Aorta (tissue), 5 donors: ENCODE measurements at regions not wholly inside any gene's neighbourhood (a gene's known extent, or its start where the extent isn't known, plus 50 kb on each side); places are given as distances from the start of the nearest gene placed in this dataset.
"Not testable (repeated sequence)": the region's sequence is repeated elsewhere in the genome, so short reads cannot be mapped to it uniquely, and the experiment has no call there.

Experiments used
- ATAC-seq: fragments of 200-7000 bp; cut with Tn5 transposase; one replicate; pipeline ENCODE4 v1.9.1; 2022; ENCODE audit warnings: moderate library complexity; ENCODE audit not compliant: low FRiP score
- DNase-seq, 2 donors: peaks; one replicate each; pipeline ENCODE4 v3.0.0-alpha.2; 2020
- H3K27ac ChIP-seq, 2 donors: one replicate each; pipeline ENCODE4 v1.5.1; 2013; ENCODE audit warnings: low read length in 2 of 2, mild to moderate bottlenecking in 2 of 2, moderate library complexity in 2 of 2, control low read depth in 1 of 2, inconsistent platforms in 1 of 2, low read depth in 1 of 2
- H3K27me3 ChIP-seq, 2 donors: one replicate each; pipeline ENCODE4 v1.6.1; 2013; ENCODE audit warnings: control low read depth in 1 of 2, low read length in 1 of 2, mild to moderate bottlenecking in 1 of 2, moderate library complexity in 1 of 2; ENCODE audit not compliant: insufficient read depth in 2 of 2, control insufficient read depth in 1 of 2
- H3K36me3 ChIP-seq, 2 donors: one replicate each; pipeline ENCODE4 v1.6.1; 2013; ENCODE audit warnings: control low read depth in 1 of 2, low read length in 1 of 2, mild to moderate bottlenecking in 1 of 2; ENCODE audit not compliant: insufficient read depth in 2 of 2, control insufficient read depth in 1 of 2
- H3K4me1 ChIP-seq, 2 donors: one replicate each; pipeline ENCODE4 v1.6.1; 2013; ENCODE audit warnings: low read length in 2 of 2, control low read depth in 1 of 2, mild to moderate bottlenecking in 1 of 2, moderate library complexity in 1 of 2; ENCODE audit not compliant: insufficient read depth in 2 of 2, control insufficient read depth in 1 of 2
- H3K4me3 ChIP-seq, 2 donors: one replicate each; pipeline ENCODE4 v1.5.1; 2013; ENCODE audit warnings: low read length in 2 of 2, control low read depth in 1 of 2, mild to moderate bottlenecking in 1 of 2
- H3K9me3 ChIP-seq: one replicate; pipeline ENCODE4 v1.6.1; 2013; ENCODE audit warnings: mild to moderate bottlenecking, low read length; ENCODE audit not compliant: control insufficient read depth
- WGBS, 2 donors: extraction: QIAGEN DNeasy Blood & Tissue Kit; methylation state at CpG; one replicate each; pipeline ENCODE4 v1.1.7; 2013; 5-methylcytosine and 5-hydroxymethylcytosine counted together
- intact Hi-C, 2 donors: fragments of 100-400 bp; cut with DNase I; formaldehyde crosslinking; loops; one replicate each; pipeline versions ENCODE4 v1.14.2 to v1.15.0; 2022
- donor health status: healthy with polysubstance abuse.
- donor health status: Bipolar disorder and iron deficiency.
- donor health status: DM: no; HTN: no; CAD: no.
- donor health status: DM: no; HTN: no; CAD: no.
- donor health status: DM: yes; HTN: yes; CAD: no.

- Histone ChIP-seq H3K36me3 (no peaks in the 10 kb centered on the region), H3K27me3 (no peaks in the 10 kb centered on the region), H3K4me3 (no peak overlapping the region), H3K27ac (no peak overlapping the region), H3K4me1 (peaks cover 0 to 4% of the 10 kb centered on the region in 2 donors), H3K9me3 (no peaks in the 10 kb centered on the region)
- intact Hi-C loops = no loop called here
- 61 to 65% methylated on average over 8 of the region's 8 CpGs for WGBS, 2 donors
- no peak for ATAC-seq
- no peak for DNase-seq
These were observed 92.4 kb upstream of the HS3ST2 start for GRCh38 chr16:22721511-22722100.

GRCh38 chr16:22722551-22723541, 91.1 kb upstream of the HS3ST2 start:
- H3K4me1 ChIP-seq, H3K9me3 ChIP-seq, intact Hi-C loops, H3K36me3 ChIP-seq, H3K27me3 ChIP-seq, DNase-seq, H3K4me3 ChIP-seq, H3K27ac ChIP-seq: not testable (repeated sequence)
- WGBS, 2 donors = 91 to 93% methylated on average over 44 to 48 of the region's 48 CpGs
- peak; percentile 38 for ATAC-seq

GRCh38 chr16:22726868-22727267, 87.1 kb upstream of the HS3ST2 start:
- Histone ChIP-seq H3K27me3 (no peaks in the 10 kb centered on the region), H3K4me3 (no peak overlapping the region), H3K9me3 (no peaks in the 10 kb centered on the region), H3K4me1 (peaks cover 3 to 7% of the 10 kb centered on the region in 2 donors), H3K27ac (no peak overlapping the region), H3K36me3 (no peaks in the 10 kb centered on the region)
- ATAC-seq = no peak
- WGBS, 2 donors = 22 to 36% methylated on average over 1 of the region's 1 CpG
- intact Hi-C loops = no loop called here
- DNase-seq = no peak

GRCh38 chr16:22727285-22728166, 86.4 kb upstream of the HS3ST2 start:
- no peak overlapping the region for H3K4me3 ChIP-seq
- ATAC-seq (no peak), DNase-seq (no peak)
- intact Hi-C loops = no loop called here
- no peak overlapping the region for H3K27ac ChIP-seq
- H3K36me3 ChIP-seq = no peaks in the 10 kb centered on the region
- no peaks in the 10 kb centered on the region for H3K27me3 ChIP-seq
- peaks cover 3 to 7% of the 10 kb centered on the region in 2 donors for H3K4me1 ChIP-seq
- no peaks in the 10 kb centered on the region for H3K9me3 ChIP-seq
- WGBS, 2 donors = 66 to 71% methylated on average over 10 of the region's 10 CpGs

GRCh38 chr16:22728167-22728836, 85.7 kb upstream of the HS3ST2 start:
- Histone ChIP-seq H3K9me3 (no peaks in the 10 kb centered on the region), H3K4me3 (no peak overlapping the region), H3K27me3 (no peaks in the 10 kb centered on the region), H3K27ac (no peak overlapping the region), H3K4me1 (peaks cover 3 to 7% of the 10 kb centered on the region in 2 donors), H3K36me3 (no peaks in the 10 kb centered on the region)
- 6 to 7% methylated on average over 4 of the region's 4 CpGs for whole genome bisulfite sequencing, 2 donors
- ATAC-seq (peak; percentile 42), DNase-seq (no peak)
- intact Hi-C loops = no loop called here

GRCh38 chr16:22732400-22732799, 81.6 kb upstream of the HS3ST2 start:
- ATAC-seq (no peak), DNase-seq (no peak)
- H3K27me3 ChIP-seq = no peaks in the 10 kb centered on the region
- WGBS, 2 donors = 66 to 67% methylated on average over 2 of the region's 2 CpGs
- no peaks in the 10 kb centered on the region for H3K9me3 ChIP-seq
- H3K27ac ChIP-seq = no peak overlapping the region
- intact Hi-C loops = no loop called here
- H3K36me3 ChIP-seq = no peaks in the 10 kb centered on the region
- H3K4me3 ChIP-seq = no peak overlapping the region
- peaks cover 3 to 7% of the 10 kb centered on the region in 2 donors for H3K4me1 ChIP-seq

GRCh38 chr16:22732959-22733358, 81.0 kb upstream of the HS3ST2 start:
- intact Hi-C loops = no loop called here
- H3K36me3 ChIP-seq = no peaks in the 10 kb centered on the region
- ATAC-seq (no peak), DNase-seq (no peak)
- peaks cover 3 to 6% of the 10 kb centered on the region in 2 donors for H3K4me1 ChIP-seq
- no peaks in the 10 kb centered on the region for H3K27me3 ChIP-seq
- H3K9me3 ChIP-seq = no peaks in the 10 kb centered on the region
- H3K4me3 ChIP-seq = no peak overlapping the region
- WGBS, 2 donors = 35 to 37% methylated on average over 4 of the region's 4 CpGs
- H3K27ac ChIP-seq = no peak overlapping the region

- H3K27ac ChIP-seq = no peak overlapping the region
- ATAC-seq = no peak
- H3K9me3 ChIP-seq = no peaks in the 10 kb centered on the region
- whole genome bisulfite sequencing, 2 donors = 30 to 35% methylated on average over 12 of the region's 12 CpGs
- H3K4me3 ChIP-seq = no peak overlapping the region
- H3K27me3 ChIP-seq = no peaks in the 10 kb centered on the region
- no peaks in the 10 kb centered on the region for H3K4me1 ChIP-seq
- no peak for DNase-seq
- intact Hi-C loops = no loop called here
- no peaks in the 10 kb centered on the region for H3K36me3 ChIP-seq
These were observed 79.6 kb upstream of the HS3ST2 start for GRCh38 chr16:22734368-22734767.
